PC-3 (cell line): ENCODE measurements at regions not wholly inside any gene's neighbourhood (a gene's known extent, or its start where the extent isn't known, plus 50 kb on each side); places are given as distances from the start of the nearest gene placed in this dataset.

Experiments used
- ATAC-seq: fragments of 200-7000 bp; cut with Tn5 transposase; 2 replicates; pipeline ENCODE4 v1.9.1; 2020; ENCODE audit warnings: mild to moderate bottlenecking, moderate library complexity
- BruUV-seq: library from RNA; stranded (reverse); fragments of 400-500 nt; replicated peaks from 2 replicates; lab custom pipeline; 2021; lab: Mats Ljungman, UMichigan
- CTCF ChIA-PET: fragments of 300-600 bp; sonication (Branson Sonifier 250); formaldehyde crosslinking; loops from one replicate; lab custom pipeline; 2022; ENCODE audit warnings: antibody characterized with exemption; lab: Charles Lee
- POLR2A ChIA-PET: fragments of 300-600 bp; sonication (Branson Sonifier 250); formaldehyde crosslinking; loops from one replicate; lab custom pipeline; 2022; ENCODE audit warnings: antibody characterized with exemption; ENCODE audit not compliant: unreplicated experiment; lab: Charles Lee
- DNase-seq: peaks from one replicate; pipeline ENCODE4 v3.0.0-alpha.2; 2015
- H2AFZ ChIP-seq: fragments of 300-600 bp; sonication (generic); 2 replicates; pipeline ENCODE4 v1.6.0; 2016; ENCODE audit warnings: antibody characterized with exemption, low read length
- H3F3A ChIP-seq: fragments of 300-600 bp; sonication (generic); one replicate; pipeline ENCODE4 v1.6.0; 2017; ENCODE audit warnings: antibody characterized with exemption, low read length, control low read depth, mild to moderate bottlenecking; ENCODE audit not compliant: unreplicated experiment
- H3K27ac ChIP-seq: fragments of 300-600 bp; sonication (generic); 2 replicates; pipeline ENCODE4 v1.5.1; 2016; ENCODE audit warnings: mild to moderate bottlenecking, low read length
- H3K27me3 ChIP-seq: fragments of 300-600 bp; sonication (generic); 2 replicates; pipeline ENCODE4 v1.6.1; 2016; ENCODE audit warnings: low read length, mixed read lengths
- H3K36me3 ChIP-seq: fragments of 300-600 bp; sonication (generic); 2 replicates; pipeline ENCODE4 v1.6.1; 2016; ENCODE audit warnings: low read depth, mixed run types, low read length, mixed read lengths
- H3K4me1 ChIP-seq: fragments of 300-600 bp; sonication (generic); 2 replicates; pipeline ENCODE4 v1.5.1; 2016; ENCODE audit warnings: low read length; ENCODE audit not compliant: insufficient read depth
- H3K4me2 ChIP-seq: fragments of 300-600 bp; sonication (generic); 2 replicates; pipeline ENCODE4 v1.6.0; 2016; ENCODE audit warnings: low read length
- H3K4me3 ChIP-seq: fragments of 300-600 bp; sonication (generic); 2 replicates; pipeline ENCODE4 v1.5.1; 2016; ENCODE audit warnings: mild to moderate bottlenecking, low read length, mixed read lengths
- H3K79me2 ChIP-seq: fragments of 300-600 bp; sonication (generic); 2 replicates; pipeline ENCODE4 v1.6.1; 2017; ENCODE audit warnings: low read length, mixed read lengths
- H3K9ac ChIP-seq: fragments of 300-600 bp; sonication (generic); 2 replicates; pipeline ENCODE4 v1.6.0; 2016; ENCODE audit warnings: mild to moderate bottlenecking, low read length
- H3K9me2 ChIP-seq: fragments of 300-600 bp; sonication (generic); replicated peaks from 2 replicates; pipeline ENCODE4 v1.6.1; 2016; ENCODE audit warnings: mixed run types, low read length, mixed read lengths
- H3K9me3 ChIP-seq: fragments of 300-600 bp; sonication (generic); 2 replicates; pipeline ENCODE4 v1.6.1; 2016; ENCODE audit warnings: low read length, mixed read lengths
- H4K20me1 ChIP-seq: fragments of 300-600 bp; sonication (generic); 2 replicates; pipeline ENCODE4 v1.6.1; 2016; ENCODE audit warnings: low read length, mixed read lengths
- CTCF ChIP-seq: fragments of 300-600 bp; sonication (generic); conservative IDR thresholded peaks from 2 replicates; pipeline ENCODE4 v1.5.1; 2017; ENCODE audit warnings: antibody characterized with exemption, low read depth, mild to moderate bottlenecking, low read length
- EZH2 ChIP-seq: fragments of 300-600 bp; sonication (generic); IDR thresholded peaks from one replicate; pipeline ENCODE4 v1.6.1; 2017; ENCODE audit warnings: antibody characterized with exemption, mild to moderate bottlenecking, low read length; ENCODE audit not compliant: unreplicated experiment
- EZH2phosphoT487 ChIP-seq: fragments of 300-600 bp; sonication (generic); IDR thresholded peaks from 2 replicates; pipeline ENCODE4 v1.6.1; 2018; ENCODE audit warnings: mild to moderate bottlenecking, antibody characterized with exemption, low read length, borderline replicate concordance
- intact Hi-C: fragments of 100-400 bp; cut with micrococcal nuclease; formaldehyde crosslinking; loops from 2 replicates; pipeline ENCODE4 v1.9.0; 2023

- Histone ChIP-seq H3K4me2 (no peak overlapping the region), H3K36me3 (no peaks in the 10 kb centered on the region), H3K4me3 (no peak overlapping the region), H3K4me1 (no peaks in the 10 kb centered on the region), H3F3A (no peaks in the 10 kb centered on the region), H4K20me1 (no peaks in the 10 kb centered on the region), H3K9ac (no peak overlapping the region), H2AFZ (no peak overlapping the region), H3K9me3 (no peaks in the 10 kb centered on the region), H3K27me3 (no peaks in the 10 kb centered on the region), H3K27ac (no peak overlapping the region), H3K9me2 (no peaks in the 10 kb centered on the region), H3K79me2 (no peaks in the 10 kb centered on the region)
- intact Hi-C loops: no loop called here
- ChIA-PET CTCF (no interaction called here), POLR2A (no interaction called here)
- no peak for ATAC-seq
- TF ChIP-seq EZH2phosphoT487 (no peak), CTCF (no peak), EZH2 (no peak)
- BruUV-seq: no TSS peak
- no peak for DNase-seq
These were observed 811.8 kb upstream of the CELF2 start for GRCh38 chr10:10205906-10206305.

DNA sequence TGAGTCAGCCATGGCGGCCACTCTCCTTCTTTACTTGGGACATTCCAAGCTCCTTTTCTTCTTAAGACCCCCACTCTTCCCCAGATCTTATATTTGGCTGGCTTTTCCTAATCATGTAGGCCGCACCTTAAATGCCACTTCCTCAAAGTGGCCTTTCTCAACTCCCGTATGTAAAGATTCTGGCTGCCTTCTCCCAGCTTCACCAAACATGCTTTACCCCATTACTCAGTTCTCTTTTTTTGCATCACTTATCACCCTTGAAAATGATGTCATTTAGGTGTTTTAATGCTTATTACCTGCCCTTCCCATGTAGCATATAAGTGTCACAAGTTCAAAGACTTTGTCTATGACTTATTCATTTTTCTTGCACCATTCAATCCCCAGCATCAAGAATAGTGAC, 810.1 kb upstream of the CELF2 start:
- no peaks in the 10 kb centered on the region for H3K4me1 ChIP-seq
- H3K36me3 ChIP-seq: no peaks in the 10 kb centered on the region
- H3K9ac ChIP-seq: no peak overlapping the region
- no peaks in the 10 kb centered on the region for H3F3A ChIP-seq
- intact Hi-C loops: no loop called here
- ChIA-PET POLR2A (no interaction called here), CTCF (no interaction called here)
- no peaks in the 10 kb centered on the region for H3K27me3 ChIP-seq
- BruUV-seq: no TSS peak
- H3K4me3 ChIP-seq: no peak overlapping the region
- no peaks in the 10 kb centered on the region for H4K20me1 ChIP-seq
- no peak overlapping the region for H2AFZ ChIP-seq
- H3K9me3 ChIP-seq: no peaks in the 10 kb centered on the region
- DNase-seq: no peak
- no peak for ATAC-seq
- no peak for TF ChIP-seq EZH2
- TF ChIP-seq EZH2phosphoT487: no peak
- no peak for TF ChIP-seq CTCF
- no peak overlapping the region for H3K4me2 ChIP-seq
- no peaks in the 10 kb centered on the region for H3K79me2 ChIP-seq
- H3K27ac ChIP-seq: no peak overlapping the region
- H3K9me2 ChIP-seq: no peaks in the 10 kb centered on the region

- Histone ChIP-seq H3K27ac (no peak overlapping the region), H3K4me1 (no peaks in the 10 kb centered on the region), H3K79me2 (no peaks in the 10 kb centered on the region), H2AFZ (no peak overlapping the region), H3F3A (no peaks in the 10 kb centered on the region), H3K9ac (no peak overlapping the region), H3K4me3 (no peak overlapping the region), H3K9me2 (no peaks in the 10 kb centered on the region), H3K4me2 (no peak overlapping the region), H3K36me3 (no peaks in the 10 kb centered on the region), H3K9me3 (no peaks in the 10 kb centered on the region), H4K20me1 (no peaks in the 10 kb centered on the region), H3K27me3 (no peaks in the 10 kb centered on the region)
- no peak for DNase-seq
- no TSS peak for BruUV-seq
- intact Hi-C loops: no loop called here
- TF ChIP-seq EZH2: no peak
- TF ChIP-seq CTCF: no peak
- TF ChIP-seq EZH2phosphoT487: no peak
- ATAC-seq: no peak
- POLR2A ChIA-PET: no interaction called here
- CTCF ChIA-PET: no interaction called here
These were observed 809.5 kb upstream of the CELF2 start for GRCh38 chr10:10208196-10208595.
